ENCODE measurements at regions not wholly inside any gene's neighbourhood (a gene's known extent, or its start where the extent isn't known, plus 50 kb on each side); places are given as distances from the start of the nearest gene placed in this dataset.
"Not testable (repeated sequence)": the region's sequence is repeated elsewhere in the genome, so short reads cannot be mapped to it uniquely, and the experiment has no call there.

DNA sequence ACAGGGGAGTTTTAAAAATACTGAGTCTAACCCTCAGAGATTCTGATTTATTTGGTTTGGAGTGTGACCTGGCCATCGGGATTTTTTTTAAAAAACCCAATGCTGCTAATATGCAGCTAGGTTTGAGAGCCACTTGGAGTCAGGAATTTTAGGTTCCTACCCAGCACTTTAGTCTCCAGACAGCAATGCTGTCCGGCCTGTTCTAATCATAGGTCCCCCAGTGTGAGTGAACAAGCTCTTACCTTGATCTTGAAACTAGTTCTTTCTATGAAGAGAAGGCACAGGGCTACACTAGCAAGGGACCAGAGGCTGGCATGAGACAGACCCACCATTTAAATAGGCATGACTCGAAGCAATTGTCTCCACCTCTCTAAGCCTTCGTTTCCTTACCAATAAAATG lies 103.5 kb downstream of the SMIM20 start:
- Histone ChIP-seq H3K4me1 (peaks cover 0 to 43% (median 20%) of the 10 kb centered on the region in 12 donors), H3K27me3 (no peaks in the 10 kb centered on the region), H3K4me3 (no peak overlapping the region), H3K9me3 (no peaks in the 10 kb centered on the region), H3K27ac (no peak overlapping the region), H3K36me3 (no peaks in the 10 kb centered on the region)
- DNase-seq = no peak
- no peak for ATAC-seq
- no peak for TF ChIP-seq CTCF (IDR thresholded peaks at IDR 0.05)
- no peak for TF ChIP-seq POLR2A (IDR thresholded peaks at IDR 0.05)
- intact Hi-C loops (cut with DNase I) = no loop called here
- WGBS, 4 donors = 68 to 95% (median 83%) methylated on average over 4 of the region's 4 CpGs

DNA sequence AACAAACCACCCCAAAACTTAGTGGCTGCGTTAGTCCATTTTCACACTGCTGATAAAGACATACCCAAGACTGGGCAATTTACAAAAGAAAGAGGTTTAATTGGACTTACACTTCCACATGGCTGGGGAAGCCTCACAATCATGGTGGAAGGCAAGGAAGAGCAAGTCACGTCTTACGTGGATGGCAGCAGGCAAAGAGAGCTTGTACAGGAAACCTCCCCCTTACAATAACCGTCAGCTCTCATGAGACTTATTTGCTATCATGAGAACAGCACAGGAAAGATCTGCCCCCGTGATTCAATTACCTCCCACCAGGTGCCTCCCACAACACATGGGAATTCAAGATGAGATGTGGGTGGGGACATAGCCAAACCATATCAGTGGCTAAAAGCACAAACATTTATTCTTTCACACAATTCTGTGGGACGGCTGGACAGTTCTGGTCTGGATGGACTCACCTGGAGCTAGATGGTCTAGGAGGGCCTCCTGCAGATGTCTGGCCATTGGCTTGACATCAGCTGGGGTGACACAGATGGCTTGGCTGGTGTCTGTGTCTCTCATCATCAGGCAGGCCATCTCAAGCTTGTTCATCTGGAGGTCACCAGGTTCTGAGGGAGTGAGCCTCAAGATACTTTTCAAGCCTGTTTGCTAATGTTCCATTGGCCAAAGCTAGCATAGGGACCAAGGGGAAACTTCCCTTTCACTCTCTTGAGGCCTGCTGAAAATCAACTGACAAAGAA lies 104.1 kb downstream of the SMIM20 start:
- WGBS, 4 donors = 54 to 66% (median 62%) methylated on average over 6 of the region's 6 CpGs
- H3K27me3 ChIP-seq; H3K9me3 ChIP-seq; ATAC-seq; H3K4me3 ChIP-seq; H3K36me3 ChIP-seq; H3K27ac ChIP-seq; intact Hi-C loops (cut with DNase I): not testable (repeated sequence)
- peaks cover 0 to 46% (median 23%) of the 10 kb centered on the region in 12 donors for H3K4me1 ChIP-seq
- DNase-seq = peak in 1 of 5 donors; percentile 4

GRCh38 chr4:26020083-26020668 lies 106.2 kb downstream of the SMIM20 start:
- intact Hi-C loops (cut with DNase I) = loop anchor here in 2 of 10 donors (10.0 kb wide), 2 partner anchors 385 to 395 kb away; no protein-coding TSS in a partner anchor

DNA sequence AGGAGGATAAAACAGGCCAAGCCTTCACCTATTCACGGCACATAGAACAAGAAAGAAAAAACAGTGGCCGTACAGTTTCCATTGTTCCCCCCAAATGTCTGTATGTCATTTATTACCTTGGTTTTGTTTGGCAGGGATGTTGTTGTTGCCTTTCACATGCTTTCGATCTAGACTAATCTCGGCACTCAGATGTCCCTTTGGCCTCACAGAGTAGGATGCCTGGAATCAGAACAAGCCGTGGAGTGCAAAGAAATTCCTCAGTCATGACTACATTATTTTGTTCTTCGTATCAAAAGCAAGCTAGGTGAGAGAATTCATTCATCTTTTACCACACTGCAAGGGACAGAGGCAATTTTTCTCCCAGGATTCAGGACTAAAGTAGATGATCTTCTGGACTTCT lies 106.9 kb downstream of the SMIM20 start:
- WGBS, 4 donors = 63 to 79% (median 76%) methylated on average over 6 of the region's 6 CpGs
- H3K4me1 ChIP-seq = peaks cover 0 to 25% (median 14%) of the 10 kb centered on the region in 12 donors
- no peaks in the 10 kb centered on the region for H3K27me3 ChIP-seq
- no peak overlapping the region for H3K27ac ChIP-seq
- DNase-seq (peak in 1 of 5 donors; percentile 3), ATAC-seq (no peak)
- TF ChIP-seq POLR2A (IDR thresholded peaks at IDR 0.05) = no peak
- no peak for TF ChIP-seq CTCF (IDR thresholded peaks at IDR 0.05)
- no peaks in the 10 kb centered on the region for H3K36me3 ChIP-seq
- no peaks in the 10 kb centered on the region for H3K9me3 ChIP-seq
- intact Hi-C loops (cut with DNase I) = loop anchor here in 2 of 10 donors (10.0 kb wide), 2 partner anchors 384 to 394 kb away; no protein-coding TSS in a partner anchor
- H3K4me3 ChIP-seq = no peak overlapping the region

More at GRCh38 chr4:26020083-26020668, 106.2 kb downstream of the SMIM20 start:
- H3K9me3 ChIP-seq = no peaks in the 10 kb centered on the region
- H3K36me3 ChIP-seq = no peaks in the 10 kb centered on the region
- H3K4me3 ChIP-seq = no peak overlapping the region
- WGBS, 4 donors = 67 to 72% (median 71%) methylated on average over 10 of the region's 10 CpGs
- no peaks in the 10 kb centered on the region for H3K27me3 ChIP-seq
- peaks cover 0 to 32% (median 20%) of the 10 kb centered on the region in 12 donors for H3K4me1 ChIP-seq
- TF ChIP-seq CTCF (IDR thresholded peaks at IDR 0.05) (no peak), POLR2A (IDR thresholded peaks at IDR 0.05) (no peak)
- DNase-seq = peak in 1 of 5 donors; percentile 5
- H3K27ac ChIP-seq = no peak overlapping the region
- ATAC-seq = peak in 2 of 4 donors; percentile 34 to 35

All from heart left ventricle (tissue), 16 donors.